ENCODE measurements at regions not wholly inside any gene's neighbourhood (a gene's known extent, or its start where the extent isn't known, plus 50 kb on each side); places are given as distances from the start of the nearest gene placed in this dataset.

DNA sequence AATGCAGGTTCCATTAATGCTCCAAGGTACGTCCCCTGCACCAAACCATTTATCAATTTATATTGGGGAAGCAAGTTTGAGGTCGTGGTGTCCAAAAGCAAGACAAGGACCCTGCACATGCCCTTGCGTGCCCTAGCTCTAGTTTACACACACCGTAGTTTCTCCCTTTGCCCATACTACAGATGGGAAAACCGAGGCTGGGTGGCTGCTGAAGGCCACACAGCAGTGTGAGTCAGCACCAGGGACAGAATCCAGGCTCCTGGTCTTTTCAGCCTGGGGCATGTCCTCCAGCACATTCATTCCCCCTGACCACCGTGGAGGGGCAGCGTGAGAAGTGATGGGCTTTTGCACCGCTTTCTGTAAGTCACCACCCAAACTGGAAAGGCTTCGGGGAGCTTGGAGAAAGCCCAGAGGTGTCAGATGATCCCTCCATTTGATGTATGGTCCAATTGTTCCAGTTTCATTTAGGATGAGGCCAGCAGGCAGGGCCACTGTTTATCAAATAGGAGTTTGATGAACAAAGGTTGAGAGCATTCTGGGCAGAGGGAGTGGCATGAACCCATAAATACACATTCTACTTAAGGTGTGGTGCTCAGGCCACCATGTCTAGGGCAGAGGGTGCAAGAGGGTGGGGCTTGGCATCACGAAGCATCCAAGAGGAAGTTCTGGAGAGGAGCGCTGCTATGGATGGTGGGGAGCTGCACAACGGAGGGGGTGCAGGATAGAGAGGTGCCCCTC is 274.1 kb downstream of the HAUS1 start:
- Histone ChIP-seq H3K9me3 (no peaks in the 10 kb centered on the region), H3K27ac (no peak overlapping the region), H3K36me3 (no peaks in the 10 kb centered on the region), H3K27me3 (no peaks in the 10 kb centered on the region), H3K4me1 (no peaks in the 10 kb centered on the region), H3K4me3 (no peak overlapping the region)
- intact Hi-C loops (cut with DNase I; ENCODE audit: low total_unique reads) = no loop called here
- TF ChIP-seq, protein P1, sequence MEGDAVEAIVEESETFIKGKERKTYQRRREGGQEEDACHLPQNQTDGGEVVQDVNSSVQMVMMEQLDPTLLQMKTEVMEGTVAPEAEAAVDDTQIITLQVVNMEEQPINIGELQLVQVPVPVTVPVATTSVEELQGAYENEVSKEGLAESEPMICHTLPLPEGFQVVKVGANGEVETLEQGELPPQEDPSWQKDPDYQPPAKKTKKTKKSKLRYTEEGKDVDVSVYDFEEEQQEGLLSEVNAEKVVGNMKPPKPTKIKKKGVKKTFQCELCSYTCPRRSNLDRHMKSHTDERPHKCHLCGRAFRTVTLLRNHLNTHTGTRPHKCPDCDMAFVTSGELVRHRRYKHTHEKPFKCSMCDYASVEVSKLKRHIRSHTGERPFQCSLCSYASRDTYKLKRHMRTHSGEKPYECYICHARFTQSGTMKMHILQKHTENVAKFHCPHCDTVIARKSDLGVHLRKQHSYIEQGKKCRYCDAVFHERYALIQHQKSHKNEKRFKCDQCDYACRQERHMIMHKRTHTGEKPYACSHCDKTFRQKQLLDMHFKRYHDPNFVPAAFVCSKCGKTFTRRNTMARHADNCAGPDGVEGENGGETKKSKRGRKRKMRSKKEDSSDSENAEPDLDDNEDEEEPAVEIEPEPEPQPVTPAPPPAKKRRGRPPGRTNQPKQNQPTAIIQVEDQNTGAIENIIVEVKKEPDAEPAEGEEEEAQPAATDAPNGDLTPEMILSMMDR (IDR thresholded peaks at IDR 0.05) = no peak
- DNase-seq = no peak

DNA sequence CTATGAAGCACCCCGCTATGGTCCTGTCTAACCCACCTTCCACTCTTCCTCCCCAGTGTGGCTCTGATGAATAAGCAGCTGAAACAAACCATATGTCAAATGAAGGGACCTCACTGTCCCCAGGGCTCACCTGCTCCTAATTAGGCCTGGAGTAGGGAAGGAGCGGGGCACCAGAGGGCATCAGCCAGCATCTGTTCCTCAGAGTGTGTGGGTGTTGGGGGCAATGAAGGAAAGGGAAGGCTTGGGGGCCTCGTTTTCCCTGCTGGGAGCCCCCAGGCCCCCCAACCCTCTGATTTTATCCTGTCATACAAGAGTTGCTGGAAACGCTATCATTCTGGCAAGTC is 274.7 kb downstream of the HAUS1 start:
- intact Hi-C loops (cut with DNase I; ENCODE audit: low total_unique reads) = no loop called here
- Histone ChIP-seq H3K36me3 (no peaks in the 10 kb centered on the region), H3K27me3 (no peaks in the 10 kb centered on the region), H3K4me3 (no peak overlapping the region), H3K9me3 (no peaks in the 10 kb centered on the region), H3K4me1 (no peaks in the 10 kb centered on the region), H3K27ac (no peak overlapping the region)
- TF ChIP-seq, protein P1 (IDR thresholded peaks at IDR 0.05) = no peak
- no peak for DNase-seq

DNA sequence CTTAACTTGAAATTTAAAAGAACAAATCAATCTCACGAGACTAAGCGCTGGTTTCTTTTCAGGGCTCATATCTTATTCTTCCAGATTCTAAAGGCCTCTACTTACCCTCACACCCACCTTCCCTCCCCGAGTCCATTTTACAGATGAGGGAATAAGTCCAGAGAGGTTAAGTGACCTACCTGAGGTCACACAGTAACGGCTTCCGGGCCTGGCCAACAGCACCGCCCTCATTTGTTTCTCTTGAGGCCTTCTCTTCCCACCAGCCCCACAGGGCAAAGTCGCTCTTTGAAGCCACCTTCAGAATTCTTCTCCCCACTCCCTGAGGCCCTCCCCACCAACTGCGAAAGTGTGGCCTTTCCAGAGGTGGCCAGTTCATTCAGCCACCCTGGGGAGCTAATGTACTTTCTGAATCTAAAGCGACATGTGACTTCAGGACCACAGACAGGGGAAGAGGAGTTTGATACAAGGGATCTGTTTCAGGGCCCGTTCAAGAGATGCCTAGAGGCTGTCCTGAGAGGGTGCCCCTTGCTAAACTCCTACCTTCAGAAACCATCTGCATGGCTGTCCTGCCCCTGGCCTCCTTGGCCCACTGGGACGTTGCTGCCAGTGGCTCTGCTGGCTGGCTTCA is 275.3 kb downstream of the HAUS1 start:
- TF ChIP-seq, protein P1 (IDR thresholded peaks at IDR 0.05) = no peak
- Histone ChIP-seq H3K27ac (no peak overlapping the region), H3K4me1 (no peaks in the 10 kb centered on the region), H3K27me3 (no peaks in the 10 kb centered on the region), H3K36me3 (no peaks in the 10 kb centered on the region), H3K9me3 (no peaks in the 10 kb centered on the region), H3K4me3 (no peak overlapping the region)
- no peak for DNase-seq
- intact Hi-C loops (cut with DNase I; ENCODE audit: low total_unique reads) = no loop called here

DNA sequence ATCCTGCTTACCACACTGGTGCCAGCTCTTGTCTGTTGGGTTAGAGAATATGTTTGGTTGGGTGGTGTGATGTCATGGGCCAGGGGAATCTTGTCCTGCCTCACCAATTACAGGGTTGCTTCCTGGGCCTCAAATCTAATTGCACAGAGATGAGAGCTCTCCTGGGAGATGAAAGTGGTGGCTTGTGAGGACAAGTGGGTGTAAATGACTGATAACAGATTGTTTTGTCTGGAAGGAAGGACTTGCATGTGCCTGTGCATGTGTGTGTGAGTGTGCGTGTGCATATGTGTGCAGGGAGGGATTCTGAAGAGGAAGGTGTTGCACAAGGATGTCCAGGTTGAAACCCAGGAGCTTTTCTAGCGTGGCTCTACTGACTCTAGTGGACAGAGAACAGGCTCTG is 271.9 kb downstream of the LOXHD1 start:
- no peak for DNase-seq
- no peak overlapping the region for H3K27ac ChIP-seq

DNA sequence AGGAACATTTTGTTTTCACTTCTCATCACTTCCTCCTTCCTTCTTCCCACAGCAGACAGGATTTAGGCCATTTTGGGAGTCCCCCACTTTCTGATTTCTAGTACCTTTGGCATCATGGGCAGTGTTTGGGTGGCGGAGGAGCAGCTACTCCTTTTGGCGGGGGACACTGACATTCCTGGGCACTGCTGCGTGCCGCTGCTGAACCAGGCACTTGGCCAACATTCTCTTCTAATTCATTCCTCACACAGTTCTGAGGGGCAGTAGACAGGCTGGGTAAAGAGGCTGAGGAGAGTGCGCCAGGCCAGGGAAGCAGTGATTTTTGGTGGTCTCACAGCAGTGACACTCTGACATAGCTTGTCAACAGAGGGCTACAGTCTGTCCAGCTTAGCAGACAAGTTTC is 270.2 kb downstream of the LOXHD1 start:
- DNase-seq = no peak
- H3K27me3 ChIP-seq = no peaks in the 10 kb centered on the region
- H3K9me3 ChIP-seq = no peaks in the 10 kb centered on the region
- H3K27ac ChIP-seq = peak overlapping the region; percentile 50 to 58
- intact Hi-C loops (cut with DNase I; ENCODE audit: low total_unique reads) = no loop called here
- TF ChIP-seq, protein P1 (IDR thresholded peaks at IDR 0.05) = no peak
- peaks cover 0 to 25% (median 21%) of the 10 kb centered on the region in 4 donors for H3K4me1 ChIP-seq
- no peaks in the 10 kb centered on the region for H3K36me3 ChIP-seq
- no peak overlapping the region for H3K4me3 ChIP-seq

More for the DNA sequence above, 271.9 kb downstream of the LOXHD1 start:
- H3K36me3 ChIP-seq = no peaks in the 10 kb centered on the region
- TF ChIP-seq, protein P1 (IDR thresholded peaks at IDR 0.05) = no peak
- H3K4me1 ChIP-seq = peaks cover 0 to 25% (median 21%) of the 10 kb centered on the region in 4 donors
- H3K4me3 ChIP-seq = no peak overlapping the region
- intact Hi-C loops (cut with DNase I; ENCODE audit: low total_unique reads) = no loop called here
- no peaks in the 10 kb centered on the region for H3K9me3 ChIP-seq
- no peaks in the 10 kb centered on the region for H3K27me3 ChIP-seq
